ENCODE measurements at regions not wholly inside any gene's neighbourhood (a gene's known extent, or its start where the extent isn't known, plus 50 kb on each side); places are given as distances from the start of the nearest gene placed in this dataset.

DNA sequence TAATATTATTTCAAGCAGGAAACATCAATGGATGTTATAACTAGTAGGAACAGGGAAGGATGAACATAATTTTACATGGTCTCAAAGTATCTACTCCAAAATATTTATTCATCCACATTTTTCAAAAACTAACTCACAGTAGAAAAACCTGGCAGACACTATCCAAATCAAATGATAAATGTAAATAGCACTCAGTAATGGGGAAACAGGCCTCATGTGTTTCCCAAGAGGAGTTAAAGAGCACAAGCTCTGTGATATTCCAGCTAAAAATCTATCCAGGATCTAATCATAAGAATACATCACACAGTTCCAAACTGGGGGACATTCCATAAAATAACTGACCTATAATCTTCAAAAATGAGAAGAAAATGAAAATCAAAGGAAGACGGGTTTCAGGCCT is 443.1 kb downstream of the ZNF608 start (continued):
- no peak for TF ChIP-seq ZNF696 (CRISPR knock-in tag; conservative IDR thresholded peaks at IDR 0.05)

DNA sequence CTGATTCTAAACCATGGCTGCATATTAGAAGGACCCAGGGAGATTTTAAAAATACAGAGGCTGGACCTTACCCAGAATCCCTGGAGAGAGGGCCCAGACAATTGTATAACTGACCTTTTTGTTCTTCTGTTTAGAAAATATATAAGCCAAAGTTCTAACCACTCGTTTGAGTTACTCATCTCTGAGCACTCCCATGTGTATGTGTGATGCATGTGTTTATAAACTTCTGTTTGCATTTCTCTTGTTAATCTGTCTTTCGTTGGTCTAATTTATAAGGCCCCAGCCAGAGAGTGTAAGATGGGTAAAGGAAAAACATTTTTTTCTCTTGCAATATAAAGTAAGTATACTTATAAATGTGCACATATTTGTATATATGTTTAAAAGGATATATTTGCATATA is 443.9 kb downstream of the ZNF608 start:
- Histone ChIP-seq H3K4me1 (replicated peaks in 1 of 2; ENCODE audit: control insufficient read depth in 2 of 2, insufficient read depth in 2 of 2, low read length in 2 of 2) (no peaks in the 10 kb centered on the region), H3K27me3 (ENCODE audit: control insufficient read depth in 2 of 2, insufficient read depth in 2 of 2, low read length in 2 of 2) (no peaks in the 10 kb centered on the region), H3K4me3 (no peak overlapping the region), H3K4me2 (ENCODE audit: insufficient read depth, low read length) (no peak overlapping the region), H3K9ac (ENCODE audit: insufficient read depth in 1 of 2, low read depth in 2 of 2, low read length in 2 of 2) (no peak overlapping the region), H3K9me3 (replicated peaks; ENCODE audit: control insufficient read depth, insufficient read depth, low read depth, low read length) (no peaks in the 10 kb centered on the region), H3K36me3 (ENCODE audit: control insufficient read depth, insufficient read depth, low read length) (no peaks in the 10 kb centered on the region), H3K27ac (ENCODE audit: extremely low read depth, low read depth, low read length) (no peak overlapping the region), H2AFZ (ENCODE audit: low read depth, low read length) (no peak overlapping the region), H4K20me1 (replicated peaks; ENCODE audit: control insufficient read depth, insufficient read depth, low read length) (no peaks in the 10 kb centered on the region), H3K9me1 (ENCODE audit: control insufficient read depth, insufficient read depth, low read length) (no peaks in the 10 kb centered on the region), H3K79me2 (ENCODE audit: control insufficient read depth, insufficient read depth, low read length) (no peaks in the 10 kb centered on the region)
- intact Hi-C loops (cut with micrococcal nuclease) (no loop called here), in situ Hi-C loops (cut with MboI) (no loop called here)
- ChIA-PET POLR2A (no interaction called here), CTCF (ENCODE audit: low intra/inter-chr PET ratio) (no interaction called here)
- DNase-seq (ENCODE audit: extremely low read depth in 1 of 4, low spot score in 3 of 4) (no peak), FAIRE-seq (no peak), ATAC-seq (no peak)
- no TSS peak for BruUV-seq (replicated peaks)
- no peak for TF ChIP-seq SUPT5H (IDR thresholded peaks at IDR 0.05)
- TF ChIP-seq PRPF4 (IDR thresholded peaks at IDR 0.05; ENCODE audit: insufficient read depth, low read depth, low read length, poor library complexity, severe bottlenecking), result no peak
- no peak for TF ChIP-seq MYBL2 (IDR thresholded peaks at IDR 0.05; ENCODE audit: low read depth)
- TF ChIP-seq MYBL2 (CRISPR knock-in tag; IDR thresholded peaks at IDR 0.05; ENCODE audit: borderline replicate concordance), result no peak
- no peak for TF ChIP-seq RB1 (IDR thresholded peaks at IDR 0.05; ENCODE audit: low read depth)
- TF ChIP-seq STAT5A (IDR thresholded peaks at IDR 0.05; ENCODE audit: borderline replicate concordance, low read length), result no peak
- WGBS (ENCODE audit: insufficient coverage, low coverage, missing lambda C conversion rate), result 0% methylated on average over 2 of the region's 2 CpGs

All from K562 (cell line).